ENCODE measurements at regions not wholly inside any gene's neighbourhood (a gene's known extent, or its start where the extent isn't known, plus 50 kb on each side); places are given as distances from the start of the nearest gene placed in this dataset.

- TF ChIP-seq EP300 (IDR thresholded peaks at IDR 0.05; ENCODE audit: low read depth) (no peak), CTCF (IDR thresholded peaks at IDR 0.05) (no peak), POLR2AphosphoS5 (IDR thresholded peaks at IDR 0.05) (no peak), POLR2A (IDR thresholded peaks at IDR 0.05) (no peak)
These were observed 77.1 kb upstream of the SLC4A4 start for GRCh38 chr4:71261633-71262121.
